Fibroblast of skin of left biceps (primary cell): ENCODE measurements at regions not wholly inside any gene's neighbourhood (a gene's known extent, or its start where the extent isn't known, plus 50 kb on each side); places are given as distances from the start of the nearest gene placed in this dataset.
A peak's percentile ranks its signal among the peaks of the same experiment; 100 is the strongest.
"Not testable (repeated sequence)": the region's sequence is repeated elsewhere in the genome, so short reads cannot be mapped to it uniquely, and the experiment has no call there.

Source experiments
- DNase-seq, 2 experiments: peaks; one replicate each; pipeline ENCODE4 v3.0.0-alpha.2; 2013; ENCODE audit warnings: low read depth in 2 of 2

DNA sequence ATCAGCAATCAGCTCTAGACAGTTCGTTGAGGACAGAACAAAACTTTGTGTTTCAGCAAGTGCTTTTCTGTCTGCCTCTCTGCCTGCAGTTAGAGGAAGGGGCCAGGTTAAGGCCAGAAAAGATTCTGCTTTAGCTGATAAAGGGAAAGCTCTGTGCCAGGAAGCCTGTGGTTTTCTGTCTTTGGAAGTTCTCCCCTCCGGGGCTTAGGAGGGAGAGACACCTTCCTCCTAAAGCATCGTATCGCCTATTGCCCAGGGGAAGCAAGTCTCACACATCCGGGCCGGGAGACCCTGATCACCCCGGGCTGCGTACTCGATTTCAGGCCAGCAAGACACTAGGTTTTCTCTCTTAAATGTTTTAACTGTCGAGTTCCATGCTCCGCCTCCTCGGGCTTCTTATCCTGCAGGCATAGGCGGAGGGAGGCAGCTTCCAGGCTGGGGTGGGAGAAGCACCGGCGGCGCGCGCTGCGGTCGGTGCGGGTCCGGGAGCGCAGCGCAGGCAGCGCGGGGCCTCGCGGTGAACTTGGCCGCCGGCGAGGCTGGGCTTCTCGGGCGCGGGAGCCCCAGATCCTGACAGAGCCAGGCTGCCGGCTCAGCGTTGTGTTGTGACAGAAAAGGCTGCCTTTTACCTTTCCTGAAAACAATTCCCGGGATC lies 245.4 kb downstream of the BCL2L11 start:
- DNase-seq = not testable (repeated sequence)

DNA sequence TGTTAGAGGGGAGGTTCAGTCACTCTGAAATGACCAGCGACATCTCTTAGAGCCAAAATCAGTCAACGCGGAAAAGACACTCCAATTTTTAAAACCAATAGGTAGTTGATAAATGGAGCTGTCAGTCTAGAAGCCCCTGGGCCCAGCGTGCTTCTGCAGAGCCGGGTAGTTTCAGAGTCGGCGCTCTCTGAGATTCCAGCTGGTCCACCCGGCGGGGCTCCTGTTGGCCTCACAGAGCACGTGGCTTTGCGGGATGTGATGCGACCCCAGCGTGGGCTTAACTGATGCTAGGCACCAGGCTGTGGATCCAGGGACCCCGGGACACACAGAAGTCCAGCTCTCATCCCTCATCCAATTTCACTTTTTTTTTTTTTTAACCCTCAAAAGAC lies 245.9 kb downstream of the BCL2L11 start:
- DNase-seq = not testable (repeated sequence)

DNA sequence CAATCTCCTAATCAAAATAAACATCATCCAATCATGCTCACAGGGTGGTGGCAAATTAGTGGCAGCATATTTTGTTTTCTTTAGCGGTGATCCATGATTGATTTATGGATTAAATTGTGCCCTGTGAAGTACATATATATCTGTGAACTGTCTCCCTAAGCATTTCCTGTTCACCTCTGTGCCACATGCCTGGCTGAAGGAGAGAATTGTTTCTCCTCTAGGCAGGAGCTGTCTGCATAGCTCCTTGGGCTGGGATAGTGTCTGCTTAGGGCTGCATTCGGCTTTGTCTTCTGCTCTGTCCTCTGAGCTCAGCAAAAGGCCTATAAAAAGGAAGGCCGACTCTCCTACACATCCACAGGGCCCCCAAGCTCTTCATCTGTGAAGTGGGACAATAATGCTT lies 246.4 kb downstream of the BCL2L11 start:
- not testable (repeated sequence) for DNase-seq

DNA sequence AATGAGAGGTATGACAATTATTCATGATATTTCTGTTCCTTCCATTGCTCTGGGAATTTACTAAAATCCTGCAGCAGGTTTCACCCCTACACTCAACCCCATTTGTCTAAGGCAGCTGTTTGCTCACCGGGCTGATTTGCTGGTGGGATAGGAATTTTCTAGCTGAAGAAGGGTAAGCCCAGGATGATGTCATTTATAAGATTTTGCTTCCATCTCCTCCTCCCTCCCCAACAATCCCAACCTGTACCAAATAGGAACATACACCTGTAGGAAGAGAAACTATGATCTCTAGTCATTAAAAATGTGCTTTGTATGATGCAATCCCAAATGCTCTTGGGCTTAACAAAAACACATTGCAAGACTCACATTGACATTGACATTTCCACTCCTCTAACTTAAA lies 247.2 kb downstream of the BCL2L11 start:
- DNase-seq = not testable (repeated sequence)

DNA sequence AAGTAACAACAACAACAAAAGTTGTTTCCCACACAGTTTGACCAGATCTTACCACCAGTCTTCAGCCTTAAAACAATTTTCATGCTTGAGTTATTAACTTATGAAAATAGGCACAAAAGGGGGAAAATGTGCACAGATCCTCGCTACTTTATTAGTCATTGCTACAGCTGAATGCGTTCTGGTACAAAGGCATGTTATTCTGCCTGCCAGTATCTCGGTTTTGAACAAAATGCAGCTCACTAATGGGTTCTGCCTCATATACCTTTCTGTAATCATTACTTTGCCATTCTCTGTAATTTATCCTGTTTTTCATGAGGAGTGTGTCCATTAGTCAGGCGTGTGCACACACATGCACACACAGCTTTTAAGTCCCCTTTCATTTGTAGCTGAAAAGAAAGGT lies 247.6 kb downstream of the BCL2L11 start:
- not testable (repeated sequence) for DNase-seq

DNA sequence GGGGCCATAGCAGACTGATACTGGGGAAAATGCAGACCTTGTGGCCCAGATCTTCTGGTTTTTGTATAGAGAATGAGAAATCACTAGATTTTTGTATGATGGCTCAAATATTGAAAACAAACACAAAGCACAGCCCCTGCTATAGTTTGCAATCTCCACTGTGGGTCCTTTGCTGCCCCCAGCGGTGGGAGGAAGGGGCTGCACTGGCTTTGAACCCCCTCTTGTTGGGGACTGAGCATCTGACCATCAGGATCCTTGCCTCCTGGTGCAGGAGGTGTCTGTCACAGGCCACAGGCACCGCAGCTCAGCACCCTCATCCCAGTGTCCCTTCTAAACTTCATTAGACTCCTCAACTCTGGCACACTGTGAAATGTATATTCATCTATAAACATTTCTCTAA lies 252.3 kb downstream of the BCL2L11 start:
- DNase-seq = not testable (repeated sequence)

DNA sequence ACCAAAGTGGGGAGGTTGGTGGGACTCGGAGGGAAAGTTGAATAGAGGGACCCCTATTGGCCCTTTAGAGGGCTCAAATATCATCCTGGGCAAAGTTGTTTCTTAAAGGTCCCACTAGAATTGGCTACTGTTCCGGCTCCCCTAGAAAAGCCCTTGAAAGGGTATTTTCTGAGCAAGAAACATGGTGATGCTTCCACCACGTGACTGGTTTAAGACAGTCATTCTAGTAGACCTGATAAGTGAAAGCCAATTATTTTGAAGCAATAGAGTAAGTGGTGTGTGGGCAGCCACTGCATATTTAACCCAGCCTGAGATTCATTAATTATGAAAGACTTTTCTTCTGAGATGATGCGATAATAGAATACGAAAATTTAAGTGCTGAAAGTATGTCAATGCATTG lies 253.3 kb downstream of the BCL2L11 start:
- not testable (repeated sequence) for DNase-seq

DNA sequence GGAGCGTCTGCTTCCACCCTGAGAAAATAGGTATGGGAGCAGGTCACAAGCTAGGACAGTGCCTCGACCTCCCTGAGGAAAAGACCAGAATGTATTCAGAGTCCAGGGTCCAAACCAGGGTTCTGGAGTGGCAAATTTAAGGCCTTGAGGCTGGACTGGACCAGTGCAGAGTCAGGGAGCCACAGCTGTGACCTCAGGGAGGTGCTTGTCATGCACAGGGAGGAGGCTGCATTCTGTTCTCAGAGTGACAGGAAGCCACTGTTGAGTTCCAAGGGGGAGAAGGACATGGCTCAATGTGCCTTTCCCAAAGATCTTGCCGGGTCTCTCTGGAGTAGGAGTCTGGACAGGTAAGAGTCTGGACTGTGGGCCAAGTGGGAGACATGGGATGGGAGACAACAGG lies 254.0 kb downstream of the BCL2L11 start:
- DNase-seq = not testable (repeated sequence)

DNA sequence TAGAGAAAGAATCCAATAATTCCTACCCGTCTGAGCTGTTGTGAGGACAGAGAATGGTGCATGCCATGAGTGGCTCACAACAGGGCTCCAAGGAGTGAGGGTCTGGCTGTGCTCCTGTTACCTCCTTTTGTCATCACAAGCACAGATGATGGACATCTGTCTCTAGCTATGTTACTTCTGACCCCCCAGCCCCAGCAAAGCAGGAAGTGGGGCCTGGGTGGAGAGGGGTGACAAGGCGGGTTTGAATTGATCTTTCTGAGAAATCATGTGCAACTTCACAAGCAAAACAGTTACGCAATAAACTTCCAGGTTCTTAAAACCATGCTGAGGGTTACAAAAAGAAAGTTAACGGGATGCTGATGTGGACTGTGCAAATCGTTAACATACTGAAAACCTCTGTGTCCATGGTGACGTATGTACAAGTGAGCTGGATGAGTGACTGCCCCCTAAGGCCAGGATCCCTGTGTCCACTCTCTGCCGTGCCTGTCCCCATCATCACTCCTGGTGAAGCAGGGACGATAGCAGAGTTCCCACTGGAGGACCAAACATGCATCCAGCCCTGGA lies 254.7 kb downstream of the BCL2L11 start:
- DNase-seq = not testable (repeated sequence)

DNA sequence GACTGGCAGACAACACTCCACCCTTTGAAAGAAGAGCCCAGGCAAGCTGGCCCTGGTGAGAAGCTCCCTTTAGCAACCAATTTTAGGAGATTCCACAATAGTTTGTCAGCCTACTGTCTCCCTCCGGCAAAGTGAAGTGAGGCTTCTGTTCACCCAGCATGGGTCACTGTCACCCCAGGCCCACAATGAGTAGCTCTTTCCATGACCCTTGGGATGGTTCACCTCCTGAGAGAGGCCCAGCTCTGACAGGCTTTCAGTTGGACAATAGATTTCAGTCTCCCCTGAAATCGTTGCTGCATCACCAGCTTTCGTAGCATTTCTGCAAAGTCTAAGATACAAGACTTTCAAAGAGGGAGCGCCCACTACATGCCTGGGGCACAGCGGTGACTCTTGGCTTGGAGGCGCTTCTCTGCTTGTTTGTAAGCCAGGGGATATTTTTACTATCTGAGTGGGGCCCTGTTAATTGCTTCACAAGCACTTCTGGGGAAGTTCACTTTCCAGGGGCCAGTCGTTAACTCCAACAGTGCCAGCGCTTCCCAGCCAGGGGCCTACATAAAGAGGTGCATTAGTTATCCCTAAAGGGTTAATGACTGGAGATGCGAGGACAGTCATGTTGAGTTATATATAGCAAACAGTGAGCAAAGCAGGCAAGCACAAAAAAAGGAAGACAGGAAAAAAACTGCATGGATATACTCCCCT lies 255.7 kb downstream of the BCL2L11 start:
- DNase-seq = not testable (repeated sequence)

DNA sequence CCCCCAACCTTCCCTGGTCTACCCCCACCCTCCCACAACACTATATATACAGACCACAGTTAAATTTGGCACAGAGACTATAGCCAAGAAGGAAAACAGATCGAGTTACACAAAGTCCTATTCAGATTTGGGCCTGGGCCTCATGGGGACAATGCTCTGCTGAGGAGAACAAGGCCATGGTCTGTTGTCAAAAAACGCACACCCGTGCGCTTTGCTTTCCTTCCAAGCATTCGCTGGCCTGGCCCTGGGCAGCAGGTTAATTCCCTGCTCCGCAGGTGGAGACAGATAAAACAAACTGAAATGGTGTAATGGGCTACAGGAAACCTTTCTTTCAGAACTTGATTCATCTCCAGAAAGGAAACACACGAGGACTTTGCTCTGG lies 256.2 kb downstream of the BCL2L11 start:
- DNase-seq = not testable (repeated sequence)

DNA sequence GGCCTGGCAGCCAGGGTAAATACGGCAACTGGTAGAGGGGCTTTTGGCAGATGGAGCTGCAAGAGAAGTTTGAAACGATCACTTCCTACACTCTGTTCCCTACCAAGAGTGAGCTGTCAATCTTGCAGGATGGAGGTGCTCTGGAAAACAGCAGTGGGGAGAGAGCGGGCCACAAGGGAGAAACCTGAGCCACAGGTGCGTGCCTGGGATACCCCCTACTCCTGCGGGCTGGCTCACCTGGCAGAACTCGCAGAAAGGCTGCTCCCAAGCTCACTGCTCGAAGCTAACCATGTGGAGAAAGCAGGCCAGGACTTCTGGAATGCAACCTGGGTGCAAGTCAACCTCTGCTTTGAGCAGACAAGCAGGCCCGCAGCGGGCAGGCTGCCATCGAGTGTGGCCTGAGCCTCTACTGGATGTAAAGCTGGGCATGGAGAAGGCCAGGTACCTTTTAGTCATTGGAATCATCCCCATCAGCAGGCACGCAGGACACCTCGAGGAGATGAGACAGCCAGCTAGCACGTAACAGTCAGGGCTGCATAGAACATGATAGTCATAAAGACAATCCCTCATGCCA lies 256.8 kb downstream of the BCL2L11 start:
- not testable (repeated sequence) for DNase-seq

DNA sequence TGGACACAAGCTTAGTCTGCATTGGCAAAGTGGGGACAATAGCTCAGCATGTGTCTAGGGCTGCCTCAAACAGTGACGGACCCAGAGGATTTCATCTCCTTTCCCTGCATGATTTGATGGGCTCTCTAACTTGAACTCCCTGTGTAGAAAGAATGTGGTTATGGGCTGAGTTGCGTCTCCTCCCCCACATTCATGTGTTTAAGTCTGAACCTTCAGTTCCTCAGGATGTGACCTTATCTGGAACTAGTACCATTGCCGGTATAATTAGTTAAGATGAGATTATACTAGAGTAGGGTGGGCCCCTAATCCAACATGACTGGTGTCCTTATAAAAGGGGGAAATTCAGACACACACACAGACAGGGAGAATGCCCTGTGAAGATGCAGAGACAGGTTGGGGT lies 257.6 kb downstream of the BCL2L11 start:
- DNase-seq = not testable (repeated sequence)

DNA sequence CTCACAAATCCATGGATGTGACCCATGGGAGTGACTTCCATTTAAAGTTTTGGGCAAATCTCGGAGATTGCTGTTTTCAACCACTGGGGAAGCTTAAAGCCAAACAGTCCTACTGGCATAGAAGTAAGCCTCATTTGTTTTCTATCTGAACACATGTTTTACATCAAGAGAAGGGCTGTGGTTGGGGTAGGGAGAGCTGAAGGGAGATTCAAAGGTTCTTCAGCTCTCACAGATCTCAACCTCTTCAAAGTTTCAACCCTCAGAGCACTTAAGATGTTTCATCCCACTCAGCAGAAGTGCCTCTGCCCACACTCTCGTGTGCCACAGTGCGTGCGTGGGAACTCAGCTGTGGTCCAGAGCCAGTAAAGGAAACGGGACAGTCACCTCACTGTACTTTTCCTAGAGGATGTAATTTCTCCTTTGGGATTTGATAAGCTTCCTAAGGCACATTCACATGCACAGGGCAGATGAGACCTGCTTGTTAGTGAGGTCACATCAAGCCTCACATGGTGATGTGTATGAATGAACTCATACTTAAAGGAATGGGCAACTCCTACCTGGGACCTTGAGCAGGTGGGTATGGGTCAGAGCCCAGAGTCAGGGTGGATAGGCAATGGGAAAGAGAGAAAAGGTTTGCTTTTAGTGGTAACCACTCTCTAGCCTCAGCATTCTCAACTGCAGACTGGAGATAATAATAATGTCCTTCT lies 260.2 kb downstream of the BCL2L11 start:
- not testable (repeated sequence) for DNase-seq

DNA sequence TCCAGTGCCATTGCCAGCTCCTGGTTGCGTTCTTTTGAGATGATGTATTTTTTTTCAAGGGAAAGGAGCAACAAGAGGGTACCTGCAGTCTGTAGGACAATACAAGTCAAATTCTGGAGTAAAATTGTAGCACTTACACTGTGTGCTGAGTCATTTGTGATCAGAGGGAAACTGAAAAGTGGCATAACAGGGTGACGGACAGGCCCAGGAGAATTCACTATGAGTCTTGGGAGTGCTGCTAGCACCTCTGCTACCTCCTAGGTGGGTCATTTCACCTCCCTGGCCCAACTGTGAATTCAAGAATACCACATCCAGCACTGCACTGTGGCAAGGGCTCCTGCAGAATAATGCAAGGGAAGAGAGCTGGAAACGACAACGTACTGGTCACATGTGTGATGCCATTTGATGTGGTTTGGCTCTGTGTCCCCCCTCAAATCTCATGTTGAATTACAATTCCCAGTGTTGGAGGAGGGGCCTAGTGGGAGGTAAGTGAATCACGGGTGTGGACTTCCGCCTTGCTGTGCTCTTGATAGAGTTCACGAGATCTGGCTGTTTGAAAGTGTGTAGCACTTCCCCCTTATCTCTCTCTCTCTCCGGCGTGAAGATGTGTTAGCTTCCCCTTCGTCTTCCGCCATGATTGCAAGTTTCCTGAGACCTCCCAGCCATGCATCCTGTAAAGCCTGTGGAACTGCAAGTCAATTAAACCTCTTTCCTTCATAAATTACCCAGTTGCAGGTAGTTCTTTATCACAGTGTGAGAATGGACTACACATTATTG lies 261.0 kb downstream of the BCL2L11 start:
- DNase-seq = not testable (repeated sequence)

DNA sequence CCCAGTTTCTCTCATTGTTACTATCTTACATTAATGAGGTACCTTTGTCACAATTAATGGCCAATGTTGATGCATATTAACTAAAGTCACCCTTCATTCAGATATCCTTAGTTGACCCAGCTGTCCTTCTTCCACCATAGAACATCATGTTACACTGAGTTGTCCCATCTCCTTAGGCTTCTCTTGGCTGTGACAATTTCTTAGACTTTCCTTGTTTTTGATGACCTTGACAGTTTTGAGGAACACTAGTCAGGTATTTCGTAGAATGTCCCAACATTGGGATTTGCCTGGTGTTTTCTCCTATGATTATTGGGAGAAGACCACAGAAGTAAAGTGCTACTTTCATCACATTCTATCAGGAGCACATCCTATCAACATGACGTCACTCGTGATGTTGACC lies 261.8 kb downstream of the BCL2L11 start:
- DNase-seq = not testable (repeated sequence)

DNA sequence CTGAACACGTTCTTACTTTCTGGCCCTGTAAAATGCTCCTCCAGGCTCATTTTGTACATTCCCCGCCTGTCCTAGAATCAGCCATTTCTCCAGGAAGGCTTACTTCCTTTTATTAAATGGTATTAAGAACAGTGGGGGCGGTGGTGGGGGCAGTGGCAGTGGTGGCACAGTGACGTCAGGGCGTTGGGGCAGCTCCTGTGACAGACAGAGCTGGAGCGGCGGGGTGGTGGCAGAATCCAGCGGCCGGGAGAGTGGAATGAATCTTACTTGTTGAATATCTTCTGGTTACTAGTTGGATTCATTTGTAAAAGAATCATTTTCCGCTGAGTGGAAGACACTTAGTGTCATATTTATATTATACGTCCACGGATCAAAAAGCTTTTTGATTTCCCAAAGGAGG lies 262.6 kb downstream of the BCL2L11 start:
- DNase-seq = not testable (repeated sequence)

DNA sequence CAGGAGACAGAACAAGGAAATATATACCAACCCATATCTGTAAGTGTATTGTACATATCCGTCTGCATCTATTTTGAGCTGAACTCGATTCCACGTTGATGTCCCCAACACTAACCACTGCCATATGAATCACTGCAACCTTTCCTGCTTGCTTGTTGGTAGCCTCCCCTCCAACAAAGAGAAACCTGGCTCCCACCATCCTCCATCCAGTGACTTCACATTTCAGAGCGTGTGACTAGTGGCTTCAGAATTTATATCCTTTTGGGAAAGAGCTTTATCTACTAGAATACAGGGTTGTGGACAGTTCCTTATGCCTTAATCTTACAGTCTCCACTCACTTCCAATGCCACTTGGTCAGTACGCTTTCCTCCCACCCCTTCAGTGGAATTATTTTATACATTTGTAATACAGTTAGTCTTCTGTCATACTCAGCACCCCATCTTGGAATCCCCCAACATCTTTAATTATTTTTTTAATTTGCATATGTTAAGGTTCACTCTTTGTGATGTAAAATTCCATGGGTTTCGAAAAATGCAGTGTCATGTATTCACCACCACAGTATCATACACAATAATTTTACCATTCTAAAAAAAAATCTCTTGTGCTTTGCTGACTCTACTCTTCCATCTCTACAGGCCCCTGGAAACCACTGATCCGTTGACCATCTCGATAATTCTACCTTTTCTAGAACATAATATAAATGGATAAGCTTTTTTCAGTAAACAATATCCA lies 264.7 kb downstream of the BCL2L11 start:
- not testable (repeated sequence) for DNase-seq

DNA sequence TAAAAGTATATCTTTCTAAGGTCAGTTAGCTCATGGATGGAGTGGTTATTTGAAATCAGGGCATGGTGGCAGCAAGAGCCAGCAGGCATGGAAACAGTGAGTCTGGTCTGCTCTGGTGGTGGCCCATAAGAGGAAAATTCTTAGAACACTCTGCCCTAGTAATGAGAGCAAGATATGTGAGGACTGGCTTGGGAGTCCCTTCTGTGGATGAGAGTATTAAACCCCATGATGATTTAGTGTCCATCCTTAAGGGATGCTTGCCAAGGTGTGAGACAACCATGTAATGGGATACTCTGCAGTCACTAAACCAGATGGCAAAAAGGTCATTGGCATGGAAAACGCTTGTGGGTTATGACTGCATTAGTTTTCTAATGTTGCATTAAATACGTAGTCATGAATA lies 269.9 kb downstream of the BCL2L11 start:
- not testable (repeated sequence) for DNase-seq

DNA sequence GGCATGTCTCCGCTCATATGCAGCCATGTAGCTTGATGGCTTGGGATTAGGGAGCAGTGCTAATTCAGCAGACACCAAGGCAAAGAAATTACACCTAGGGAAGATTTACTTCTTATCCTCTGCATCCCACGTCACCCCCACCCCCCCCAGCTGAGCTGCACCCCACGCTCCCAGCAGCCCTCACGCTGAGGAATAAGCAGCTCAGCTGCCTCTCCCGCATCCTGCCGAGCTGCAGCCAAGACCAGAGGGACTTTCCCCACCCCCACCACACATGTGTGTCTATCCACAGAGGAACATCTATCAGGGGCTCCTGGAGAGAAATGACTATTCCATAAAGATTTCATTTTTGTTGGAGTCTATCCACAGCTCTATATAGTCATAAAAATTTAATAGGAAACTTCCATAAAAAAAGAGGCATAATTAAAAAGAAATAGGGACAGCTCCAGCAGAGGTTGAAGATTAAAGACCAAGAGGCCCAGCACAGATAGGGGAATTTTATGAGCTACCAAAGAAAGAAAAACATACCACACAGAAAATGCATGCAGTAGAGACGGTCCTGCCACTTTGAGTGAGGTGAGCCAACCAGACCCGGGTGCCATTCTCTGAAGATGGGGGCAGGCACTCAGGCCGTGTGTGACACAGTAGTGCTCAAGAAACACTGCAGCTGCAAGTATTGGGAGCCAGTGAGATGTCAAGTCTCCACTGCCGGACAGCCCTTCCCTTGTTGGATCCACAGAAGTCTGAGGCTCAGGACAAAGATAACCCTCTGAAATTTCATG lies 274.8 kb downstream of the BCL2L11 start:
- DNase-seq = peak; percentile 26 to 36
